ENCODE measurements at regions not wholly inside any gene's neighbourhood (a gene's known extent, or its start where the extent isn't known, plus 50 kb on each side); places are given as distances from the start of the nearest gene placed in this dataset.

- DNase-seq, result no peak
Measured at GRCh38 chr1:115412286-115412685, 74.2 kb upstream of the NGF start.

GRCh38 chr1:115411371-115412063 lies 73.5 kb upstream of the NGF start:
- DNase-seq, result no peak

- no peak for DNase-seq
Measured at GRCh38 chr1:115409094-115410015, 71.3 kb upstream of the NGF start.

GRCh38 chr1:115408533-115408932 lies 70.5 kb upstream of the NGF start:
- no peak for DNase-seq

- no peak for DNase-seq
Measured at GRCh38 chr1:115404911-115405310, 66.9 kb upstream of the NGF start.

- no peak for DNase-seq
Measured at GRCh38 chr1:115402753-115403184, 64.7 kb upstream of the NGF start.

- DNase-seq, result no peak
Measured at GRCh38 chr1:115401676-115402075, 63.6 kb upstream of the NGF start.

GRCh38 chr1:115400891-115401290 lies 62.8 kb upstream of the NGF start:
- DNase-seq, result no peak

GRCh38 chr1:115400426-115400825 lies 62.4 kb upstream of the NGF start:
- DNase-seq, result no peak

GRCh38 chr1:115398745-115399144 lies 60.7 kb upstream of the NGF start:
- no peak for DNase-seq

Data from stimulated activated CD4-positive, alpha-beta T cell treated with anti-CD3 and anti-CD28 coated beads, Interleukin-4, amount 100 ng/mL, for 1 hour (primary cell).